Fibroblast of skin of right quadriceps (primary cell): ENCODE measurements at regions not wholly inside any gene's neighbourhood (a gene's known extent, or its start where the extent isn't known, plus 50 kb on each side); places are given as distances from the start of the nearest gene placed in this dataset.
"Not testable (repeated sequence)": the region's sequence is repeated elsewhere in the genome, so short reads cannot be mapped to it uniquely, and the experiment has no call there.

ENCODE experiments used
- DNase-seq: peaks from one replicate; pipeline ENCODE4 v3.0.0-alpha.2; 2013

DNA sequence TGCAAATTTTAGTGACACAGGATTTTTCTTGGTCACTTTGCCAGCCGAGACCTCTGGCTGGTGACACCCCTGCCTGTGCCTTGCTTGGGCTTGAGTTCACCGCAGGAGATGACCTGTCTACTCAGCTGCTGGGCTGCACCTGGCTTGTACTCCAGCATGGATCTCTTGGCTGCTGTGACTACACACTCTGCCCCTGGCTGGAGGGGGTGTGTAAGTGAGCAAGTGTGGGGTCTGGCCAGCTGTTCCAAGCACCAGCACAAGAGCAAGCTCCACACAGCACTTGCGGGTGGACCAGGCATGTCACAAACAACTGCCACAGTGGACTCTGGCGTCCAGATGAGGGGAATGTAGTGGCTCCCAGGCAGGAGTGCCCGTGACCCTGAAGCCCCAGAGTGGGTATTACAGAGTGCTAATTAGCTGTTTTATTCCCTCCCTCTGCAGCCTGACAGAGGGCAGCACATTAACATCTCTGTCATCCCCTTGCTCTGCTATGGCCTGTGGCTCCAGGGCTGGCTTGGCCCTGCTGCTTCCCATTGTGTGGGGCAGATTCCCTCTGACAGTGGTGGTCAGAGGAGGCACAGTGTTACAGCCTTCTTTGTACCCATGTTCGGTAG lies 1387.2 kb downstream of the OLFM4 start:
- no peak for DNase-seq

DNA sequence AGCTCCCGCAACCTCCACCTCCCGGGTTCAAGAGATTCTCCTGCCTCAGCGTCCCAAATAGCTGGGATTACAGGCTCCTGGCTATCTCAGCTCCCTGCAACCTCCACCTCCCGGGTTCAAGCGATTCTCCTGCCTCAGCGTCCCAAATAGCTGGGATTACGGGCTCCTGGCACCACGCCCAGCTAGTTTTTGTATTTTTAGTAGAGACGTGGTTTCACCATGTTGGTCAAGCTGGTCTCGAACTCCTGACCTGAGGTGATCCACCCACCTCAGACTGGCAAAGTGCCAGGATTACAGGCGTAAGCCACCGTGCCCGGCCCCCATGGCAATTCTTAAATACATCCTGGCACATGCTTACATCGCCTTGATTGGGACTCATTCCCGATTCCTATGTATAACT lies 1394.3 kb downstream of the OLFM4 start:
- DNase-seq, result not testable (repeated sequence)

DNA sequence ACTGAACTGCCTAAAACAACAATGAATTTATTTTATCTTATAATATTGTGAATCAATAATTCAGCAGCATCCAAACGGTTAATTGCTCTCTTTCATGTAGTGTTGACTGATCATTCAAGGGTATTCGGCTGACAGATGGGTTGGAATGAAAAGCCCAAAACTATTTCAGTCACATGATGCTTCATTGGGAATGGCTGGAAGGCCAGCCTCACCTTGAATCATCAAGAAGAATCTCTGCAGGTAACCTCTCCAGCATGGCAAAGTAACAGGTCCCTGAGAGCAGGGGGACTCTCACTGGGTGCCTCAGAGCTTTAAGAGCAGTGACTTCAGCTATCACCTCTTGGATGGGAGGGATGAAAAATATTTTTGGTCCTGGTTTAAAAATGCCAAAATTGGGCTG lies 1395.7 kb downstream of the OLFM4 start:
- no peak for DNase-seq

DNA sequence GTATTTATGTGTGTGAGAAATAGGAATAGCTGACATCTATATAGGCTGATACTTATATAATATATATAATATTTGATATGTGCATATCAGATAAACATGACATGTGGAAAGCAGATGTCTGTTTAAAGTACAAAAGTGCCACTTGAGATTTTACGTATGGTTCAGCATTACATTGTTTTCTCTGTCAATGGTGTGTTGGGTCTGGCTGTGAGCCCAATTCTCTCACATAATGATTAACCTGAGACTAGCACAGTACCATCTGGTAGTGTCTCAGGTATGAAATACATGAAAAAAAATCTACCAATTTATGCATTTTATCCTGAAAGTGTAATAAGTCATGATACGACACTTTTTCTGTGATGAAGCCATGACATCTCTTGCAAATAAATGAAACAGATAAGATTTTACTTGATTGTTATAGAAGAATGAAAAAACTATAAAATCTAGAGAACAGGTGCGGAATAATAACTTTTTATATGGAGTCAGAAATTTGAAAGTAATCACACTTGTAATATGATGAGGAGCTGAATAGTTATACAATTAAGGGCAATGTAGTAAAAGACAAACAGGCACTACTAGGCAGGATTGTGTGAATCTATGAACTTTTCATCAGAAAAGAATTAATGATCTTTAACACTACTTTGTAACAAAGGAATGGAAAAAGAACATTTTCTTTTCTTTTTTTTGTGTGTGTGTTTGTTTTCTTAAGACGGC lies 1405.0 kb downstream of the OLFM4 start:
- DNase-seq, result no peak

DNA sequence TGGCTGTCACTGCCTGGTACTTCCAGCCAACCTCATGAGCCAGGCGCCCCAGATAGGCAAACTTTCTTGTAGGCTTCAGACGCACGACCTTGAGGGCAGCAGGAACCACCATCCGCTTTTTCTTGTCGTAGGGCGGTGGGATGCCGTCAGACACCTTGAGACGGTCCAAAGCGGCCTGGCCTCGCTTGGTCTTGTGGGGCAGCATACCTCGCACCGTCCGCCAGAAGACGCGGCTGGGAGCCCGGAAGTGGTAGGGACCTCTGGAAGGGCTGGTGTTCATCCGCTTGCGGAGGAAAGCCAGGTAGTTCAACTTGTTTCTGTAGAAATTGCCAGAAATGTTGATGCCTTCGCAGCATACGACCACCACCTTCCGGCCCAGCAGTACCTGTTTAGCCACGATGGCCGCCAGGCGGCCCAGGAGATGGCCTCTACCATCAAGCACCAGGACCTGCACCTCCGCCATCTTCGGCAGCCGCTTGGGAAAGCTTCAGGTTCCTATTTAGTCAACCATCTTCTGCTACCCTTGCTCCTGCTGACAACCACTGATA lies 1412.3 kb downstream of the OLFM4 start:
- not testable (repeated sequence) for DNase-seq

DNA sequence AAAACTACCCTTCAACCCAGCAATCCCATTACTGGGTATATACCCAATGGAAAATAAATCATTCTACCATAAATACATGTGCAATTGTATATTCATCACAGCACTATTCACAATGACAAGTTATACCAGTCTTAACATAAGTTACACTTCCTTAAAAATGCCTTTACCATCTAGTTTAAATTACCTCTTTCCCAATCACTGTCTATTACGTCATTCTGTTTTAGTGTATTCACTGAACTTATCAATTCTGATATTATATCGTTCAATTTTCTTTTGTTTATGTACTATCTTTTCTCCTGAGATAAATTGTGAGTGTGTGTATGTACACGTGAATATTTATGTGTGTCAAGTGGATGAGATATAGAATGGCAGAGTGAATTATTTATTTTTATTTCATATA lies 1416.8 kb downstream of the OLFM4 start:
- no peak for DNase-seq

DNA sequence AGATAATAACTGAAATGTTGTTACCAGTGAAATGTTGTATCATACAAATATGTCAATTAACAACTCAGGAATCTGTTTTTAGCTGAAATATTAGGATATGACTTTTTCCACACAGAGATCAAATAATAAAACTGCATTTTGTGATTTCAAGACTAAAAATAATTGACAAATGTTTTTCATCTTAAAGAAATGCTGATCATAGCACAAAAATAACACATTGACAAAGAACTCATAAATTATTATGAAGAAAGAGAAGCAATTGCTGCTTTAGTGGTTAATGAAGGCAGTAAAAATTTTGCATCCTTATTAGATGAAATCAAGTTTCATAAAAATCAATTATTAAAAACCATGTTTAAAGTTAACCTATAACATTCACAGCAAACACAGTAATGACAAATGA lies 1417.3 kb downstream of the OLFM4 start:
- DNase-seq, result no peak

DNA sequence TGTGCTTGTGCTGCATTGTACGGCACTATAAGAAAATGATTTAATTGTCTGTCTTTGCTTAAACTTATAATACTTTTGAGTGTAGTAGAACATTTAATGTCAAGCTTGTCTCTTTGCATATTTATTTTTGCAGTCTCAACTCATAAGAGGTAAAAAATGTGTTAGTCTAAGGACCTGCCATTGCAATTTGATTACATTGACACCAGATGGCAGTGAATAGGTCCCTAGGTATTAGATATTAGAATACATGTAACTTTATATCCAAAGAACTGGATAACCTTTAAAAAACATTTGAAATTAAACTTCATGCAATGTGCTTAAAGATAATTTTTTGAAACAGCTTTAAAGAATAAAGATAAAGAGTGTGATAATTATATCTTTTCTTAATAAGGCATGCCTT lies 1421.3 kb downstream of the OLFM4 start:
- DNase-seq, result no peak

DNA sequence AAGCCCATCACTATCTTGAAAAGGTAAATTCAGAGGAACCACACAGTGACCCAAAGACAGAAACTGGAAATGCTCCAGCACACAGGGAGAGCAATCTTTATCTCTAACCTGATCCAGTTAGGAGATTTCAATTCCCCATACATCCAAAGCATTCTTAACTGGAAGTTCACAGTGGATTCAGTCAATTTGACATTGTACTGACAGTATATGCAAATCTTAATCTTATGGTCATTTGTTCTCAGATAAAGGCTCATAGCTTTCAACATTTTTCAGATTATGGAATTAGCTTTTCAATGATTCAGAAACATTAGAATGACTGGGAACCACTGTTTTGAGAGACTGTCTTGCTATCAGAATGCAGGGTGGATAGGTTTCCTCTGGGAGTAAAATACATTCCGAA lies 1455.6 kb downstream of the OLFM4 start:
- DNase-seq, result no peak

DNA sequence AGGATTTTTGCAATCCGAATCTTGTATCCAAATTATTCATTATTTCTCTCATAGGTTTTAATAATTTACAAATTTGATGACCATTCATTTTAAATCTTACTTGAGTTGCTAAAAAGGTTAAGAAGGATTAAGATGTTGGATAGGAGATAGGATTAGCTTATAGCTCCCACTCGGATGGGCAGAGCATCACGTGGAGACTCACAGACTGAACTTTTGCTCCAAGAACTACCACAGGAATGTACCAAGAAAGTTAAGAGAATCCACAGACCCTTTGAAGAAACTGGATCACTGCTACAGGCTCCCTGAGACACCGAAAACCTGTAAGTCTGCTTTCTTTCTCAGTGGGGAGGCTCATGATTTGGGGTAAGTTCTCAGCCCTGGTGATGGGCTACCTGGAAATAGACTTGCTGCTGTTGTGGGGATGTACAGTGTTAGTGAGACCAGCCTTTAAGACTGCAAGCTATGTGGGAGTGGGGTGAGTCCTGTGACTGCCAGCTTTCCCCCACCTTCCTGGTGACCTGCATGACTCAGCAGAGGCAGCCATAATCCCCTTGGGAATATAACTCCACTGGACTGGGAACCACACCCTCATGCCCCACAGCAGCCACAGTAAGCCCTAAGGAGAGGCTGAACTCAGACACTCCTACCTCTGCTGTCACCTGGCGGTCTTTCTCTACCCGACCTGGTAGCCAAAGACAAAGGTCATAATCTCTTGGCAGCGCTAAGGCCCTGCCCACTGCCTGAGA lies 1458.0 kb downstream of the OLFM4 start:
- DNase-seq, result no peak

DNA sequence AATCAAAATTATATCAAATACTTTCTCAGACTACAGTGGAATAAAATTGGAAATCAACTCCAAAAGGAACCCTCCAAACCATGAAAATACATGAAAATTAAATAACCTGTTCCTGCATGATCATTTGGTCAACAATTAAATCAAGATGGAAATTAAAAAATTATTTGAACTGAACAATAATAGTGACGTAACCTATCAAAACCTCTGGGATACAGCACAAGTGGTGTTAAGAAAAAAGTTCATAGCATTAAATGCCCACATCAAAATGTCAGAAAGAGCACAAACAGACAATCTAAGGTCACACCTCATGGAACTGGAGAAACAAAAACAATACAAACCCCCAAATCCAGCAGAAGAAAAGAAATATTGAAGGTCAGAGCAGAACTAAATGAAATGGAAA lies 1460.7 kb downstream of the OLFM4 start:
- DNase-seq, result no peak

DNA sequence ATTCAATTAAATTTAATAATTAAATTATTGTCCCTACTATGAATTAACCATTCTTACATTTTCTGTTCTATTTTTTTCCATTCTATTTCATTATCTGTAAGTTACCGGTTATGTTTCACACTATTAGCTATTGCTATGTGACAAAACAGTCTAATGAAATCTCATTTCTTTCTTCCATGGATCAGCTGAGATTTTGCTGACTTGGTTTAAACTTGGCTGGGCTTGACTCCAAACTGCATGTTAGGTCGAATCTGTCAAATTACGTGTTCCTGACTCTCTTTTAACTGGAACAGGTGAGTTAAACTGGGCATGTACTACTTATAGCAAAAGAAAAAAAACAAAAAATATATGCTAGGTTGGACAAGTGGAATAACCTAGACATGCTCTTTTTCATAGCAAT lies 1464.4 kb downstream of the OLFM4 start:
- no peak for DNase-seq

DNA sequence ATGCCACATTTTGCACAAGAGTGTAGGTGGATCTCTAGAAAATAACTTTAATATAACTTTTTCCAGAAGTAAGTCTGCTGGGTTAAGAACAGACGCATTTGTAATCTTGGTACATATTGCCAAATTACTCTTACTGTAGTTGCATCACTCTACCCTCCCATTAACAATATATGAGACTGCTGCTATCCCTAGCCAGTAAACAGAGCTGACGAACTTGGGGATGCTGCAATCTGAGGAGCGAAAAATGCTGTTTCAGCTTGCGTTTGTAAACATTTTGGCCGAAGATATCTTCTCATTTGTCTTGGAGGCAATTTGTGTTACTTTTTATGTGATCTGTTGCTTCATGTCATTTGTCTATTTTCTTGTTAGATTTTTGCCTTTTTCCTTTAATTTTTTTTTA lies 1482.8 kb downstream of the OLFM4 start:
- DNase-seq, result no peak

DNA sequence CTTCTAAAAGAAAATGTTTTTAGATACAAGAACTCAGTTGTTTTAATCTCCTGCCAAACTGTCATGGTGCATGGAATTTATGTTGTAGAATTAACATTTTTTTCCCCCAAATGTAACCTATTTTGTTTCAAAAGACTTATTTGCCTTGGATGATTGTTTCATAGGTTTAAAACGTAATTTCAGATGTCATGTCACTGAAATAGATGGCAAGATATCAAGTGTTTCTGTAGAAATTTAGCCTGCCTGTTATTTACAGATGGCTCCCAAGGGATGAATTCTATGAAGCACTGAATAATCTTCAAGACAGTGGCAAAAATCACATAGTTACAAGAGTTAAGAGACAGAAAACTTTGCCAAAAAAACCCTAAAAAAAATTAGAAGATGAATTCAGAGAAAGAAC lies 1484.6 kb downstream of the OLFM4 start:
- DNase-seq, result no peak

DNA sequence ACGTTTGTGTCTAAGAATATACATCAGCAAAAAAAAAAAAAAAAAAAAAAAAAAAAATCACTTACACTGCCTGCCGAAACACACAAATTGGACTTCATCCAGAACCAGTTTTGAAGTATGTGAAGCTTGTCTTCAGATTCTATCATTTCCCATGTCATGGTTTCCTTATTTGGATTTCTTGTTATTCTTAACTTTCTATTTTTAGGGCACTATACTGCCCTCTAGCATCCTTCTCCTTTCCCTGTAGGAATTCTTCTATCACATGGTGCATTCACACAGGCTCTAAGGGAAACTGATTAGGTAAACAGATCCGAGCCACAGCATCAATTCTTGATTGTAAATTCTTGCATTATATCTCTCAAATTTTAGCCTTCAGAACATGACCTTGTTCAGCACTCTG lies 1507.5 kb downstream of the OLFM4 start:
- DNase-seq, result no peak

DNA sequence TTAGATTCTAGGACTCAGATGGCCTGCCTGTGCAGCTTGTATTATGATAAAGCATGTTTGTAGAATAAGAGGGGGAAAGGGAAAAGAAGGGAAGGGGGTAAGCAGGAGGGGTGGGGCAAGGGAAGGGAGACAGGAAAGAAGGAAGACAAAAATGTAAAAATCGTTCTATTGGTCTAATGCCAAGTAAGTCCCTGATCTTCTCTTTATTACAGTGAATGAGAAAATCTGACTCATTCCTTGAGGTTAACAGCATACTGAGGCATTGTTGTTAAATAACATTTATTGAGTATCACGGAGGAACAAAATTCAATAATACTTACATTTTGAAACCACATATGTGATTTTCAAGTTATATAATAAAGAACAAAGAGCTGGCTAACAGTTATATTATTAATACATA lies 1534.7 kb downstream of the OLFM4 start:
- no peak for DNase-seq

DNA sequence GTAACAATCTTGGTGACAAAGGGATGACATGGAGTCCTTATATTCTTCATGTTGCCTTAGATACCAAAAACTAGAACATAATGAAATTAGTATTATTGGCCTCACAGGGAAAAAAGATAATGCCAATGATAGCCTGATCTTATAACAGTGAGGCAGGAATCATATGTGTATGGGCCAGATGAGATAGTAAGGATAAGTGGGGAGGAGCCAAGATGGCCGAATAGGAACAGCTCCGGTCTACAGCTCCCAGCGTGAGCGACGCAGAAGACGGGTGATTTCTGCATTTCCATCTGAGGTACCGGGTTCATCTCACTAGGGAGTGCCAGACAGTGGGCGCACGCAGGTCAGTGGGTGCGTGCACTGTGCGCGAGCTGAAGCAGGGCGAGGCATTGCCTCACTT lies 1543.4 kb downstream of the OLFM4 start:
- DNase-seq, result not testable (repeated sequence)

DNA sequence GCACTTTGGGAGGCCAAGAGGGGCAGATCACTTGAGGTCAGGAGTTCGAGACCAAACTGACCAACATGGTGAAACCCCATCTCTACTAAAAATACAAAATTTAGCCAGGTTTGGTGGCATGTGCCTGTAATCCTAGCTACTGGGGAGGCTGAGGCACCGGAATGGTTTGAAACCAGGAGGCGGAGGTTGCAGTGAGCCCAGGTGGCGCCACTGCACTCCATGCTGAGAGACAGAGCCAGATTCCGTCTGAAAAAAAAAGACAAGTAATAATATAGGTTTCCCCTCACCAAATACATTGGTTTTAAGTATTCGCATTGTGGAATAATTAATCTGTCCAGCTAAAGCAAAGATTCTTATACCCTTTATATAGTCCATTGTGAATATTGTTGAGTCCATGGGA lies 1544.6 kb downstream of the OLFM4 start:
- no peak for DNase-seq

DNA sequence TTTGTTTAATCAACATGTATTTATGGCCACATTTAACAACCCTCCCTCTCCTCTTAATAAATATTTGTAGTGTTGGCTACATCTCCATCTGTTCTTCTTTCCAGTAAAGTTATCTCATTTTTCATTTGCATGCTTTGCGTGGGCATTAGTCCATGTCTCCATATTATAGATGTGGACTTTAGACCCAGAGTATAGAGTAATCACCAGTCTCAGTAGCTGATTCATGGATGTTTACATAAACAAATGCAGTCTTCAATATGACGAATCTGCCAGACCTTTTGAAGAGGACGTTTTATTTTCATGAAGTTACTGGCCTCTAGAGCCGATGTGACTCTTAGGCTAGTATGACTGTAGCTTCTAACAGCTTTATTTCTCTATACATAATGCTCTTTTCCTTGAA lies 1546.2 kb downstream of the OLFM4 start:
- DNase-seq, result no peak

DNA sequence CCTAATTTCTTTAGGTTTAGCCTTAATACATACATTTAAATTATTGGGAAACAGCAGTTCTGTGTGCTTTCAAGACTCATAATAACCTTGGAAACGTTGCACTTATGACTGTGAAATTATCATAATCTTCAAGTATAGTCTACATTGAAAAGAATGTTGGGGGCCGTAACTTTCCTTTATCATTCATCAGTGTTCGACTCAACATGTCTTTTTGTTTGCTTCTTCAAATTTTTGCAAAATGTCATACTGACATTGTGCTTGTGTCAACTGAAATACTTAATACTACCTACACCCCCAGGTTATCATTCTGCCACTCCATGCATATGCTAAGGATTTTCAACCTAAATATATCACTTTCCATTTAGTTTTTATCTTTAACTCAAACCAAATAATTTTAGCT lies 1562.9 kb downstream of the OLFM4 start:
- DNase-seq, result no peak

DNA sequence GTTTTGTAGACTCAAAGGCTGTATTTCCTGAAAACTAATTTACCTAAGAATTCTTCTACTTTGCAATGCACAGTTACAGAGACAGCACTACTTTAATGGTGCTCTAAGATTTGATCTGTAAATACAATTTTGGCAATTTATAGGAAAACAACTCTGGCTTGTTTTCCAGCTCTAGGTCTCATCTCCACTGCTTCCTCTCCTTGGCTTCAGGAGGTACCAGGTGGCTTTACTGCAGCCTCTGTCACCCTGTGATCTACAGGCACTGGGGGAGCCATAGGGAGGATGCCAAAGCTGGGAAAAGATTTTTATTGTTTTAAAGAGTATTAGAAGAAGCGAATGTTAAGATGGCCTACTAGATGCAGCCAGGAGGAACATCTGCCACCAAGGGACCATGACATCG lies 1563.6 kb downstream of the OLFM4 start:
- no peak for DNase-seq

DNA sequence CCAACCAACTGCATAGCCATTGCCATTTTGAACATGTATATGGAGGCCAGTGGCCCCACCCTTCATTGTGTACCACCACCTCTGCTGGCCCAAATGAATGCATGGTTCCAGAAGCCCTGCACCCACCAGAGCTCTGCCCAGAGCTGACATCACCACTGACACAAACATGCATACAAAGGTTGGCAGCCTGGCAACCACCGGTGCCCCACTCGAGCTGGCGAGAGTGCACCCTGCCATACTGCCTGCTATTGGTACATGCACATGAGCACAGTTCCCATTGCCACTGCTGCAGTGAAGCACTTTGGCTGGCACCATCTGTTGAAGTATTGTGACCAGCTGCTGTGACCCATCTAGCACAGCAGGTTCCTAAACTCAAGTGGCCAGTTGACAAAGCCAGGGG lies 1564.9 kb downstream of the OLFM4 start:
- DNase-seq, result no peak

DNA sequence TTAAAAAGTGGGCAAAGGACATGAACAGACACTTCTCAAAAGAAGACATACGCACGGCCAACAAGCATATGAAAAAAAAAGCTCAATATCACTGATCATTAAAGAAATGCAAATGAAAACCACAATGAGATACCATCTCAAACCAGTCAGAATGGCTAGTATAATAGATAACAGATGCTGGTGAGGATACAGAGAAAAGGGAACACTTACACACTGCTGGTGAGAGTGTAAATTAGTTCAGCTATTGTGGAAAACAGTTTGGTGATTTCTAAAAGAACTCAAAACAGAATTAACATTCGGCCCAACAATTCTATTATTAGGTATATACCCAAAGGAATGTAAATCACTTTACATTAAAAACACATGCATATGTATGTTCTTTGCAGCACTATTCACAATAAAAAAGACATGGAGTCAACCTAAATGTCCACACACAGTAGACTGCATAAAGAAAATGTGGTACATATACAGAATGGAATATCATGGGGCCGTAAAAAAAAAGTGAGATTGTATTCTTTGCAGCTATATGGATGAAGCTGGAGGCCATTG lies 1569.0 kb downstream of the OLFM4 start:
- no peak for DNase-seq

DNA sequence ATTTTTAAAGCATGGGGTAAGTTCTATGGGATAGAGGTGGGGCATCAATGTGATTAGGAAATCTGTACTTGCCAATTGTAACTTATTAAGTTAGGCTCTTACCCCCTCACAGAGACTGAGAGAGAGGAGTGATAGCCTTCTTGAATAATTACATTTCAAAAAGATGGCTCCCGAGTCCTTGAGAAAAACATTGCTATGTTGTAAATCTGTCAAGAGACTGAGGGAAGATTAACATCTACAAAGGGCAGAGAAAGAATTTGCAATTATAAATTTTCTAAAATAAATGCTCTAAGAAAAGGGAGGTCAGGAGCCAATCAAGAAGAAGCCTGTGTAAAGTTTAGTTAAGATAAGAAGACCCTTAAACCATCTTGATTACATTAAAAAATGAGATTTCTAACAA lies 1570.8 kb downstream of the OLFM4 start:
- no peak for DNase-seq
